CD14-positive monocyte (primary cell): ENCODE measurements at regions not wholly inside any gene's neighbourhood (a gene's known extent, or its start where the extent isn't known, plus 50 kb on each side); places are given as distances from the start of the nearest gene placed in this dataset.

ENCODE experiments used
- DNase-seq, 3 donors: peaks; one replicate each; pipeline ENCODE4 v3.0.0-alpha.2; 2011 to 2022
- H2AFZ ChIP-seq: 2 replicates; pipeline ENCODE4 v1.6.0; 2012; ENCODE audit warnings: mild to moderate bottlenecking, low read depth, low read length, inconsistent platforms; ENCODE audit not compliant: insufficient read depth, poor library complexity, severe bottlenecking
- H3K27ac ChIP-seq, 2 donors: 1 replicate in 1 of 2; 2 replicates in 1 of 2; pipeline ENCODE4 v1.5.1; 2012 to 2013; ENCODE audit warnings: low read length in 2 of 2, control low read depth in 1 of 2, inconsistent platforms in 1 of 2, low read depth in 1 of 2, mild to moderate bottlenecking in 1 of 2
- H3K27me3 ChIP-seq, 2 donors: one replicate each; pipeline versions ENCODE4 v1.6.0 to v1.6.1; 2011 to 2013; ENCODE audit warnings: low read length in 2 of 2; ENCODE audit not compliant: control insufficient read depth in 2 of 2, insufficient read depth in 2 of 2
- H3K36me3 ChIP-seq, 2 donors: replicated peaks in 1 of 2; 1 replicate in 1 of 2; 2 replicates in 1 of 2; pipeline versions ENCODE4 v1.5.1 to v1.6.1; 2012 to 2013; ENCODE audit warnings: low read length in 2 of 2, control low read depth in 1 of 2, inconsistent platforms in 1 of 2, mild to moderate bottlenecking in 1 of 2; ENCODE audit not compliant: insufficient read depth in 2 of 2, control insufficient read depth in 1 of 2
- H3K4me1 ChIP-seq, 2 donors: 1 replicate in 1 of 2; 2 replicates in 1 of 2; pipeline versions ENCODE4 v1.5.1 to v1.6.1; 2012 to 2013; ENCODE audit warnings: low read length in 2 of 2, control low read depth in 1 of 2, inconsistent platforms in 1 of 2, mild to moderate bottlenecking in 1 of 2, moderate library complexity in 1 of 2; ENCODE audit not compliant: insufficient read depth in 2 of 2, control insufficient read depth in 1 of 2
- H3K4me2 ChIP-seq: replicated peaks from 2 replicates; pipeline ENCODE3; 2012; ENCODE audit warnings: low read length, moderate library complexity, mild to moderate bottlenecking; ENCODE audit not compliant: poor library complexity, severe bottlenecking; ENCODE audit errors: extremely low read depth
- H3K4me3 ChIP-seq, 3 experiments: fragments of 200-600 bp in 1 of 3; sonication (generic) in 1 of 3; replicated peaks in 1 of 3; 1 replicate in 2 of 3; 2 replicates in 1 of 3; pipeline ENCODE4 v1.5.1; 2011 to 2013; ENCODE audit warnings: low read length in 3 of 3, mild to moderate bottlenecking in 3 of 3, control low read depth in 2 of 3, low read depth in 2 of 3, inconsistent platforms in 1 of 3, moderate library complexity in 1 of 3
- H3K79me2 ChIP-seq: 2 replicates; pipeline ENCODE4 v1.6.0; 2012; ENCODE audit warnings: mild to moderate bottlenecking, control low read depth, inconsistent platforms, low read length, moderate library complexity; ENCODE audit not compliant: insufficient read depth
- H3K9ac ChIP-seq: 2 replicates; pipeline ENCODE4 v1.6.0; 2017; ENCODE audit warnings: low read length, mild to moderate bottlenecking; ENCODE audit not compliant: insufficient read depth, poor library complexity, severe bottlenecking
- H3K9me3 ChIP-seq, 2 donors: replicated peaks in 1 of 2; 1 replicate in 1 of 2; 2 replicates in 1 of 2; pipeline versions ENCODE4 v1.5.1 to v1.6.1; 2012 to 2013; ENCODE audit warnings: low read length in 2 of 2, control low read depth in 1 of 2; ENCODE audit not compliant: control insufficient read depth in 1 of 2, insufficient read depth in 1 of 2
- H4K20me1 ChIP-seq: 2 replicates; pipeline ENCODE4 v1.6.0; 2012; ENCODE audit warnings: mild to moderate bottlenecking, low read length, control low read depth, moderate library complexity; ENCODE audit not compliant: insufficient read depth
- H3K27ac Mint-ChIP-seq, 7 donors: one replicate each; pipeline ENCODE4 v1.8.0; 2020; ENCODE audit warnings: mild to moderate bottlenecking in 7 of 7, mixed read lengths in 7 of 7, moderate library complexity in 6 of 7, inconsistent platforms in 2 of 7
- H3K27me3 Mint-ChIP-seq, 3 donors: one replicate each; pipeline ENCODE4 v1.8.0; 2021 to 2022; ENCODE audit warnings: low read depth in 3 of 3, mild to moderate bottlenecking in 3 of 3, mixed read lengths in 3 of 3, moderate library complexity in 3 of 3, inconsistent platforms in 1 of 3
- H3K36me3 Mint-ChIP-seq, 2 donors: one replicate each; pipeline ENCODE4 v1.8.0; 2020; ENCODE audit warnings: mixed read lengths in 2 of 2, inconsistent platforms in 1 of 2, mild to moderate bottlenecking in 1 of 2
- H3K4me1 Mint-ChIP-seq: one replicate; pipeline ENCODE4 v1.8.0; 2020; ENCODE audit warnings: mild to moderate bottlenecking, mixed read lengths
- H3K4me3 Mint-ChIP-seq, 2 donors: one replicate each; pipeline ENCODE4 v1.8.0; 2020; ENCODE audit warnings: mild to moderate bottlenecking in 2 of 2, mixed read lengths in 2 of 2, moderate library complexity in 1 of 2
- H3K9me3 Mint-ChIP-seq, 7 donors: one replicate each; pipeline ENCODE4 v1.8.0; 2020 to 2022; ENCODE audit warnings: mixed read lengths in 7 of 7, mild to moderate bottlenecking in 6 of 7, moderate library complexity in 6 of 7, inconsistent platforms in 2 of 7
- WGBS: methylation state at CpG from one replicate; pipeline ENCODE4 v1.1.5; 2013; ENCODE audit warnings: missing lambda C conversion rate; ENCODE audit not compliant: insufficient coverage; 5-methylcytosine and 5-hydroxymethylcytosine counted together
- intact Hi-C, 2 donors: fragments of 100-400 bp; cut with micrococcal nuclease; formaldehyde crosslinking; loops; one replicate each; pipeline versions ENCODE4 v1.15.0 to v1.15.1; 2023
- TF ChIP-seq, protein P1 (sequence below): fragments of 200-600 bp; IDR thresholded peaks from one replicate; pipeline ENCODE4 v1.8.0; 2022; ENCODE audit warnings: antibody characterized with exemption, mild to moderate bottlenecking

DNA sequence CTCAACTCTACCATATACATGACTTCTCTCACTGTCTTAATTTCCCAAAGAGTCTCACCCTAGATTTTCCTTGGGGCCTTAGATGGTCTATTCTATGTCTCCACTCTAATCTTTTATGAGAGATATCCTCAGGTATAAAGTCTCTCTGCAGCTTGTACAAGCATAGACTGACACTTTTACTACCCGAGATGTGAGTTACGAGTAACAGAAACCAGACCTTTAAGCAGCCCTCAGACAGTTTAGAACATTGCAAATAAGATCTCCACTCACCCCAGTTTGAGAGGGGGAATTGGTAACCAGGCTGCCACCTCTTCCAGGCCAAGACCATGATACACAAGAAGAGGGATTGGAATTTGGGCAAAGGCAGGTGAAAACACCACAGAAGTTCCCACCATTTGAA lies 542.5 kb downstream of the TLE4 start:
- no peak overlapping the region for H3K27ac ChIP-seq
- intact Hi-C loops = no loop called here
- Mint-ChIP-seq H3K9me3 (peaks cover 4 to 33% (median 10%) of the 10 kb centered on the region in 7 donors), H3K36me3 (no peaks in the 10 kb centered on the region), H3K4me3 (no peak overlapping the region), H3K4me1 (no peaks in the 10 kb centered on the region), H3K27ac (no peak overlapping the region), H3K27me3 (no peaks in the 10 kb centered on the region)
- H3K9me3 ChIP-seq = peaks cover 12 to 20% of the 10 kb centered on the region in 2 donors
- H3K4me2 ChIP-seq = no peak overlapping the region
- no peaks in the 10 kb centered on the region for H3K79me2 ChIP-seq
- no peaks in the 10 kb centered on the region for H3K36me3 ChIP-seq
- TF ChIP-seq, protein P1, sequence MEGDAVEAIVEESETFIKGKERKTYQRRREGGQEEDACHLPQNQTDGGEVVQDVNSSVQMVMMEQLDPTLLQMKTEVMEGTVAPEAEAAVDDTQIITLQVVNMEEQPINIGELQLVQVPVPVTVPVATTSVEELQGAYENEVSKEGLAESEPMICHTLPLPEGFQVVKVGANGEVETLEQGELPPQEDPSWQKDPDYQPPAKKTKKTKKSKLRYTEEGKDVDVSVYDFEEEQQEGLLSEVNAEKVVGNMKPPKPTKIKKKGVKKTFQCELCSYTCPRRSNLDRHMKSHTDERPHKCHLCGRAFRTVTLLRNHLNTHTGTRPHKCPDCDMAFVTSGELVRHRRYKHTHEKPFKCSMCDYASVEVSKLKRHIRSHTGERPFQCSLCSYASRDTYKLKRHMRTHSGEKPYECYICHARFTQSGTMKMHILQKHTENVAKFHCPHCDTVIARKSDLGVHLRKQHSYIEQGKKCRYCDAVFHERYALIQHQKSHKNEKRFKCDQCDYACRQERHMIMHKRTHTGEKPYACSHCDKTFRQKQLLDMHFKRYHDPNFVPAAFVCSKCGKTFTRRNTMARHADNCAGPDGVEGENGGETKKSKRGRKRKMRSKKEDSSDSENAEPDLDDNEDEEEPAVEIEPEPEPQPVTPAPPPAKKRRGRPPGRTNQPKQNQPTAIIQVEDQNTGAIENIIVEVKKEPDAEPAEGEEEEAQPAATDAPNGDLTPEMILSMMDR = no peak
- no peaks in the 10 kb centered on the region for H3K4me1 ChIP-seq
- H3K9ac ChIP-seq = no peak overlapping the region
- H3K4me3 ChIP-seq = no peak overlapping the region
- WGBS = no CpG with 5 or more reads among the region's 2 CpGs
- no peaks in the 10 kb centered on the region for H3K27me3 ChIP-seq
- no peaks in the 10 kb centered on the region for H4K20me1 ChIP-seq
- no peak overlapping the region for H2AFZ ChIP-seq
- no peak for DNase-seq

DNA sequence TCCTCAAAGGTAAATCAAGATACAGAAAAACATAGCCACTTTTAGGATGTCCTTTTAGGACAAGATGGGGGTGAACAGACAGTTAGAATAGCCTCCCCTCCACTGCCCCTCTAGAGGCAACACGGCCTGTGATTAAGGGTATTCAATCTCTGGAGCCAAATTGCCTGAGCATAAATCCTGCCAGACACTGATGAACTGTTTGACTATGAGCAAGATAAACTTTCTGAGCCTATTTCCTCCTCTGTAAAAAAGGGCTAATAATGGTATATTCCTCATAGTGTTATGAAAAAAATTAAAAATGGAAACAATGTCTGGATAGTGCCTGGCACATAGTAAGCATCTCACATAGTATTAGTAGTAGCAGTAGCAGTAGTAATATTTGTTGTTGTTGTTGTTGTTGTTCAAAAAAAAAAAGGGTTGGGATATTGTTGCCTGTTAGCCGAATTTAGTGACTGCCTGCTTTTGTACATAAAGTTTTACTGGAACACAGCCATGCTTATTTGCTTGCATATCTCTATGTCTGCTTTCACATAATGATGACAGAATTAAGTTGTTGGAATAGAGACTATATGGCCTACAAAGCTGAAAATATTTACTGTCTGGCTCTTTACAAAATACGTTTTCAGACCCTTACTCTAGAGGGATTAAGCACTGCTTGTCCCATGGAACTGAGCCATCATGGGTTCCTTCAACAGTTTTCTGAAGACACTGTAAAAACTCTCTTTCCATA lies 536.3 kb downstream of the TLE4 start:
- H3K27ac ChIP-seq = no peak overlapping the region
- no peaks in the 10 kb centered on the region for H3K36me3 Mint-ChIP-seq
- intact Hi-C loops = no loop called here
- H3K4me3 ChIP-seq = no peak overlapping the region
- H3K4me1 Mint-ChIP-seq = no peaks in the 10 kb centered on the region
- 100% methylated on average over 1 of the region's 3 CpGs for WGBS
- no peak overlapping the region for H2AFZ ChIP-seq
- H3K27ac Mint-ChIP-seq = no peak overlapping the region
- no peaks in the 10 kb centered on the region for H4K20me1 ChIP-seq
- no peaks in the 10 kb centered on the region for H3K79me2 ChIP-seq
- peaks cover 0 to 5% of the 10 kb centered on the region in 2 donors for H3K9me3 ChIP-seq
- H3K27me3 Mint-ChIP-seq = no peaks in the 10 kb centered on the region
- H3K27me3 ChIP-seq = no peaks in the 10 kb centered on the region
- H3K9ac ChIP-seq = no peak overlapping the region
- H3K4me3 Mint-ChIP-seq = no peak overlapping the region
- no peak overlapping the region for H3K4me2 ChIP-seq
- H3K9me3 Mint-ChIP-seq = peaks cover 1 to 14% (median 9%) of the 10 kb centered on the region in 7 donors
- no peaks in the 10 kb centered on the region for H3K36me3 ChIP-seq
- DNase-seq = no peak
- H3K4me1 ChIP-seq = no peaks in the 10 kb centered on the region
- TF ChIP-seq, protein P1 = no peak
